NCI-H510A treated with DMSO at 0.1 percent for 48 hours (cell line): ENCODE measurements at regions not wholly inside any gene's neighbourhood (a gene's known extent, or its start where the extent isn't known, plus 50 kb on each side); places are given as distances from the start of the nearest gene placed in this dataset.
"Not testable (repeated sequence)": the region's sequence is repeated elsewhere in the genome, so short reads cannot be mapped to it uniquely, and the experiment has no call there.

ENCODE experiments used
- DNase-seq: peaks from one replicate; lab custom pipeline; 2025; lab: John Stamatoyannopoulos, UW

DNA sequence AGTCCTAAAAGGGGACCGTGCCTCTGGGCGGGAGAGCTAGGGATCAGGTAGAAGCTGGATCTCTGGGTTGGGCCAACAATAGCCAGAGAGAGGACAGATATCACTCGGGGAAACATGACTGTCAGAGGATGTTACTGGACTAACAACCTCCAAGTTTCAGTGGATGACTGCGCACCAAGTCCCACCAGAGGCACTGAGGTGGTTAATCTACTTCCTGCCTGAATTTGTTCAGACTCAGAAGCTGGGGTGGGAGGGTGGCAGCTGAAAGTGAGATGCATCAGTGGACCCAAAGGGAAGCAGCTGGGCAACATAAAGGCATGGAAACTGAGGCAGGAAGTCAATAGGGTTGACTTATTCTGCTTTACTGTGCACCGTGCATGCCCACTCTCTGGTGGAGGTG, 130.1 kb upstream of the SLC44A1 start:
- DNase-seq, result no peak

DNA sequence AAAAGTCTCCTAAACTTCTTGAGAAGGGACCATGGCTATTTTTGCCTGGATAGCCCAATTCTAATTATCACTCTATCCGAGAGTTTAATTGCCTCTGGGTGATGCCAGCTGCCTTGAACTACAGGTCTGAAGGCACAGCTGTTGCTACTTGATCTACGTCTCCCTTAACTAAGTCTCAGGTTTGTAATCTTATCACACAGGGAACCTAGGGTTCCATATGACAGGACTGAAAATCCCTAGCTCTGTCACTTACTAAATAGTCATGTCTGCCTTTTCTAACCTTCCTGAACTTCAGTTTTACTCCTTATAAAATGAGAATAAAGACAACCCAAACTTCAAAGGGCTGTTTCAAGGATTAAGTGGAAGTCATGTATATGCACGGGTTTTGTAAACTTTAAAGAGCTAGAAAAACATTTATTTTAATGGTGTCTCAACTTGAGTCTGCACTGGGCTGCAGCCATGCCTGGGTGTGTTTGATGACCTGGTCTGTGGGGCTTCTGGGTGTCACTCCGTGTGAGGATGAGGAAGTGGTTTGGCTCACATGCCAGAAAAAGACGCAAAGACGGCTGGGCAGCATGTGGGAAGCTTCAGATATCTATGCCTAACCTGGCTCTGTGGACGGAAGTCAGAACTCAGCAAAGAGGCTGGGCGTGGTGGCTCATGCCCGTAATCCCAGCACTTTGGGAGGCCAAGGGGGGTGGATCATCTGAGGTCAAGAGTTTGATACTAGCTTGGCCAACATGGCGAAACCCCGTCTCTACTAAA, 129.3 kb upstream of the SLC44A1 start:
- DNase-seq, result no peak

DNA sequence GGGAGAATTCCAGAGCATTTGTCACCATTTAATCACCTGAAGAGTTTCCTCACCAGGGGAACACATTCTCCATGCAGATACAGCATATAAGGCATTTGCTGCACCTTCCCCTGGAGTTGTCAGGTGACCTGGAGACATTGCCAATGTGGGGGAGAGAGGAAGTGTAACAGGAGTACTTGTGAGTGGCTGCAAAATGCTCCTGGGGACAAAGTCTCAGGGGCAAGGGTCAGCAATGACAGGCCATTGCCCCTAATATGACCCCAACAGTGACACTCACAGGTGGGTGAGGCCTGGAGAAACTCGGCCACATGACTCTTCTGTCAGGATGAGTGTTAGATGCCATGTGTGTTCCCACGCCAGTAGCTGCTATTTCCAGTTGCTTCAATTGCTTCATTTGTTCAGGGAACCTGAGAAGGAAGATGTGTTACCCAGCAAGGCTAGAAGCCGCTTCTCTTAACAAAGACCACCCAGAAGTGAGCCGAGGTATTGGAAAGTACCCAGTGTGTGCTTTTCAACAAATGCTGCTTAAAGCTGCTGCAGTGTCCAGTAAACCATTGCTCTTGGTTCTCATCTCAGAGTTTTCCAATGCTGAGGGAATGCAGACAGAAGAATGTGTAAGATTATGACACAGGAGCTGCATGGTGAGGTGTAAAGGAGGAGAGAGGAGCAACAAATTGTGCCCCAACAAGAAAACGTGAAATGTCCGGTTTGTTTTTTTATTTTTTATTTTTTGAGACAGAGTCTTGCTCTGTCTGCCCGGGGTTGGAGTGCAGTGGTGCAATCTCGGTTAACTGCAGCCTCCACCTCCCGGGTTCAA, 128.2 kb upstream of the SLC44A1 start:
- DNase-seq, result no peak

DNA sequence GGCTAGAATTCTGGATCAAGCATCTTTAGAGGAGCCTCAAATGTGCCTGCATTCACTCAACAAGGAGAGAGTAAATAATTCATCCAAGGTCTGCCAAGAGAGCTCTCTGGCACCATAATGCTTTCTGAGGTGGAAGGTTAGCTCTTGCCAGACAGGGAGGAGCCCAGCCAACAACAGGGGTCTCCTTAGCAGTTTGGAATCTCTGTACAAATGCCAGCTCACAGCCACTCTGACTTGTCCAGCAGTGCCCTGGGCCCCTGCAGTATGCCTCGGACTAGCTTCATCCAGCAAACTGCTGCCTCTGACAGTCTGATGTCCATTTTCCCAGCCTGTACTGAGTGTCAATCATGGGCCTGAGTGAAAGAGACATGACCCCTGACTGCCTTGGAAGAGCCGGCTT, 127.2 kb upstream of the SLC44A1 start:
- no peak for DNase-seq

DNA sequence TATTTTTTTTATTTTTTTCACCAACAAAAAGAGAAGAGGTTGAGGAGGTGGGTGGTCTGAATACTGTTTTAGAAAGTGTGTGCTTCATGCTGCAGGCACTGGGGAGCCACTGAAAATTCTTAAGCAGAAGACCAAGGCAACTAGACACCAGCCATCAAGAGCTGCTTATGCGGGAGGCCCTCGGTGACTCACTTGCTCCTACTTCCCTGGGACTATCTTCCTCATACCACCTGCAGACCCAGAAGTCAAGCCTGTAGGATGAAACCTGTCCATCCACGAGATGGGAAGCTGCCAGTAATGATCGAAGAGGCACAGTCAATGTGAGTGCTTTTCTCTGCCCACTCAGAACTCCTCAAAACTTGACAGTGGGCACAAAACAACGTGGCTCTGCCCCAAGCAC, 125.8 kb upstream of the SLC44A1 start:
- DNase-seq, result no peak

DNA sequence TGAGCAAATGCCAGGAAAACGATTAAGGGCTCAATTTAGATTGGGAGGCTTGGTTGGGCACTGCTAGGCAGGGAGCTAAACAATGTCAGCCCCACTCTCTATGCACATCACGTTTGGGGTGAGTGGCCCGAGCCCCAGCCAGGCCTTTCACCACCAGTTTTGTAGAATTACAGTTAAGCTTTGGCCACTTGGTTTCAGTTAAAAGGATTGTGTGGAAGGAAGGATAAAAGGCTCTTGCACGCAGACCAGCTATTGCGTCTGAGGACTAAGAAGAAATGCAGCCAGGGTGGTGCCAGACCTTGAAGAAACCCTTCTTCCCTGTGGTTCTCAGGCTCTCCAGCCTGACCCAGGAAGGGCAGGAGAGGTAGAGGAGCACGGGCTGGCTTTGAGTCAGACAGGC, 125.3 kb upstream of the SLC44A1 start:
- DNase-seq, result no peak

DNA sequence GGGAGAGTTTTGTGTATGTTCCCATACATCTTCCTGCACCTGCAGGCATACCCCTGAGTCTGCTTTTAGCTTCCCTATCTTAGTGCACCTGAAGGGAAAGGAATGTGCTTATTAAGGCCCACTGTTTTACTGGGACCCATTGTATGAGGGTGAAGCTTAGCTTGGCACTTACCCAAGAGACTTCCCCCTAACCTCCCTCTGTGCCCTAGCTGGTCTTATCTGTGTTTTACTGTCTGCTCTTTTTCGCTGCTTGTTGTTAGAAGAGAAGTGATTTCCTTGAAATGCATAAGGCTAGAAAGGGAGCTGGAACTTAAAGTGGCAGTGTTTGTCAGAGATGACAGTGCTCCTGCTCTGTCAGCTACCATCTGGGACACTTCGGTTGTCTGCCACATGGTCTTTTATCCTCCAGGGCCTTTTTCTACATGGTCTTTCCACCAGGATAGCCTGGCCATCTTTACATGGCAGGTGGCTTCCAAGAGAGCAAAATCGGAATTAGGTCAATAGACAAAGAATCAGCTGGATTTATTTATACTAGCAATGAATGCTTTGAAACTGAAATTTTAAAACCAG, 122.5 kb upstream of the SLC44A1 start:
- DNase-seq, result no peak

DNA sequence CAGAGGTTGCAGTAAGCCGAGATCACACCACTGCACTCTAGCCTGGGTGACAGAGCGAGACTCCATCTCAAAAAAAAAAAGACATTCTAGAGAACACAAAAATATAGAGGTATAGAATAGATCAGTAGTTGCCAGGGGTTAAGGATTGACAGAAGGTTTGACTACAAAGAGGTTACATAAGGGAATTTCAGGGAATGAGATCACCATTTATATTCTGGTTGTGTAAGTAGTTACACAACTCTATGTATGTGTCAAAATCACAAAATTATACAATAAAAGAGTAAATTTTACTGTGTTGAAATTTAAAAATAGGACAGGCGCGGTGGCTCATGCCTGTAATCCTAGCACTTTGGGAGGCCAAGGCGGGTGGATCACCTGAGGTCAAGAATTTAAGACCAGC, 119.9 kb upstream of the SLC44A1 start:
- DNase-seq, result not testable (repeated sequence)

DNA sequence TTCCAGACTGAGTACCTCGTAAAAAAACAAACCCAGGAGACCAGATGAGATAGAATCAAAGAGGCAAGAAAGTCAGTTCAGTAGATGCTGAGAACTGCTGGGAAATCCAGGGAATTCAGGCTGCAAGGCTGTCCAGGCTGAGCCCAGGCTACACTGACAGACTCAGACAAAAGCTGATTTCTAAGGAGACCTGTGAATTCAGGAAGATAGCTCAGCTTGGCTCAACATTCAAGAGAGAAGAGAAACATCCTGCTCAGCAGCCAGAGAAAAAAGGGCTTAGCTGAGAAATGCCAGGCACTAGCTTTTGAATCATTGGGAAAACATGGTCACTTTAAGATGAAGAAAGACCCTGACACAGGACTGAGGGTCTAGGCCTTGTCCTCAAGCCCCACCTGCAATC, 118.2 kb upstream of the SLC44A1 start:
- DNase-seq, result no peak

DNA sequence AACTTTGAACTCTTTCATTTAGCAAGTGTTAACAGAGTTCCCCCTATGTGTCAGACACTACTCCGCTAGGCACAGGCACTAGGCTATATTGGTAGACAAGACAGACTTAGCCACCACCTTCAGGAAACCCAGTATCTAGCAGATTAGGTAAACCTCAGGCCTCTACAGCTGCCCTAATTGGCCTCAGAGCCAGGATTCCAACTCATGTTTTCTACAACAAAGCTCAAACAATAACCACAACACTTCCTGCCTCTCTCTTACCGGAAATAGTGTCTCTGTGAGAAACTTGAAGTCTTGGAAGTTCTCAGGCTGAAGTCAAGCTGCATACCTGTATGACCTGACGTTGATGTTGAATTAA, 116.6 kb upstream of the SLC44A1 start:
- DNase-seq, result no peak

DNA sequence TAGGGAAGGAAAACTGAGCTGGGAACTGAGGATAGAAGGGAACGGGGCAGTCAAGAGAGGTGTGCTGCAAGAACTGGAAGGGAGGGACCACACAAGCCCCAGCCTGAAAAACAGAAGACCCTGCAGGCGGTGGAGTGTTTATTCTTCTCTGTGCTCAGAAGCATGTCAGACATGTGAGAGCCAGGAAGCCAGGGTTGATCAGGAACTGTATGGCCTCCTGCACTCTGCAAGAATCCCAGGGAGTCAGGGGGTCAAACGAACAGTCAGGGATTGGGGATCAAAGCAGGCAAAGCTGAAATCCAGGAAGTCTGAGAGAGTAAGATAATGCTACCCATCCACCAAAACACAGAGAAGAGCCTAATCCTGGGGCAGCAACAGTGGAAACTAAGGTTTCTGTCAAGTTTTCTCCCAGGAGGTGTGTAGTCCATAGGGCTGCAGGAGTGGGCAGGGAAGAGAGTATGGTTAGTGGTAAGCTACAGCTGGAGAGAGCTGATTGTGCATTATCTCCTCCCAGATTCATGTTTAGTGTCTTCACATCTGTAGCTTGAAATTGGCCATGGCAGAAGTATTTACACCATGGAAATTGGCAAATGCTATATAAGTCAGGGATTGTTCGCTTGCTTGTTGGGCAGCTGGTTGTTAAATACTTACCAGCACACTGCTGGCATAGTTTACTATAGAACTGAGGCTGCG, 115.4 kb upstream of the SLC44A1 start:
- no peak for DNase-seq

DNA sequence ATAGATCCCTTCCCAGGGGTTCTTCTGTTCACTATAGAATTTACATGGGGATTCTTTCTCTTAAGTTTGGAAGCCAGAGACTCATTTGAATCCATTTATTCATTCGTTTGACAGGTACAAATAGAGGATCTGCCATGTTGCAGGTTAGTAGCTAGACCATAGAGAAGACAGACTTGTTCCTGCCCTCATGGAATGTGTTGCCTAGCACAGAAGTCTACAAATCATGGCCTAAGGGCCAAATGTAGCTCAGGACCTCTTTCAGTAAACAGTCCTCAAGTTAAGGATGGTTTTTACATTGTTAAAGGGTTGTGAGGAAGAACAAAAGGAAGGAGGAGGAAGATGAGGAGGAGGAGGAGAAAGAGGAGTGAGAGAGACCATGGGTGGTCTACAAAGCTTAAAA, 114.7 kb upstream of the SLC44A1 start:
- no peak for DNase-seq

DNA sequence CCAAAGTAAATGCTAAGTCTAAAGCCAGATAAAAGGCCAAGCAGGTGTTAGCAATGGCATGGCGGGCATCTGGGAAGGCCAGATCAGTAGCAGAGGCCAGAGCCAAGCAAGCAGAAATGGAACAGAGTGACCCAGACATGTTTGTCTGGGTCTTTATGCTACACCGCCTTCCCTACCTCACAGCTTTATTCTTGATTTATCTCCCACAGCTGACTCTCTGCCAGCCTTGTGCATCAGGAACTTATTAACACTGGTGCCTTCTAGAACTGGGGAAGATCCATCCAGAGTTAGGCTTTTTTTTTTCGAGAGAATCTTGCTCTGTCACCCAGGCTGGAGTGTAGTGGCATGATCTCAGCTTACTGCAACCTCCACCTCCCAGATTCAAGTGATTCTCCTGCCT, 112.5 kb upstream of the SLC44A1 start:
- no peak for DNase-seq

DNA sequence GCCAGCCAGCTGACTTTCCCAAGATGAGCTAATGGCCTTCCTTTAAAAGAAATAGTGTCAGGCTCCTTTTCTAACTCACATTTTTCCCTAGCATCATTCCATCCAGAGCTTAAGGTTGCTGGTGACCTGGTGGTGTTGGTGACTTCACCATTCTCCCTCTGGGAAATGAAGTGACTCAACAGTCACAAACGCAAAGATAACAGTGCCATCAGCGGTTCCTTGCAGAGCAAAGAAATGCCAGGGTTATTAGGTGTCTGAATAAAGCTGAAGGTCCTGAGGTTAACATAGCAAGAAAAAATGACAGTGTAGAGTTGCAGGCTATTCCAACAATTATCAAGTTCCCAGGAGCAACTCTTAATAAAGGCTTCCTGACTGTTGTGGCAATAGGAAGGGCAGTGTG, 111.8 kb upstream of the SLC44A1 start:
- no peak for DNase-seq

DNA sequence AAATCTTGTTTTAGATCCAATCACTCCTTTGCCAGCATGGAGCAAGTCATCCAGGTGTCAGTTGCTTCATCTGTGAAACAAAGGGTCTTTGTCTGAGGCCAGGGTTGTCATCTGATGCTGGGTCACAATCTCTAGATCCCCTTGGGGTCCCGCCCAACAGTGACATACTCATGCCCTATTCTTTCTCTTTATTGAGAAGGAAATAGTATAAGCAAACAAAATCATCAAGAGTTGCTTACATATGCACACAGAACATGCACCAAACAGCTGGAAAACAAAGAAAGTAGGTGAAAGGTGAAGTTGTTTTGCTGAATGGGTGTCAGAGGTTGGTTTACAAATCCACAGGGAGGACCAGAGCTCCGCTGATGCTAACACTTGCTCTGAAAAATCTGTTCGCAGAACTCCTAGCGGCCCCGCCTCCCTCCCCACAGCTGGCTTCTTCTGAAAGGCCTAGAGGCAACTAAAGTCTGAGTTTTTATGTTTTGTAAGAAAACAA, 106.1 kb upstream of the SLC44A1 start:
- DNase-seq, result peak; percentile 63

DNA sequence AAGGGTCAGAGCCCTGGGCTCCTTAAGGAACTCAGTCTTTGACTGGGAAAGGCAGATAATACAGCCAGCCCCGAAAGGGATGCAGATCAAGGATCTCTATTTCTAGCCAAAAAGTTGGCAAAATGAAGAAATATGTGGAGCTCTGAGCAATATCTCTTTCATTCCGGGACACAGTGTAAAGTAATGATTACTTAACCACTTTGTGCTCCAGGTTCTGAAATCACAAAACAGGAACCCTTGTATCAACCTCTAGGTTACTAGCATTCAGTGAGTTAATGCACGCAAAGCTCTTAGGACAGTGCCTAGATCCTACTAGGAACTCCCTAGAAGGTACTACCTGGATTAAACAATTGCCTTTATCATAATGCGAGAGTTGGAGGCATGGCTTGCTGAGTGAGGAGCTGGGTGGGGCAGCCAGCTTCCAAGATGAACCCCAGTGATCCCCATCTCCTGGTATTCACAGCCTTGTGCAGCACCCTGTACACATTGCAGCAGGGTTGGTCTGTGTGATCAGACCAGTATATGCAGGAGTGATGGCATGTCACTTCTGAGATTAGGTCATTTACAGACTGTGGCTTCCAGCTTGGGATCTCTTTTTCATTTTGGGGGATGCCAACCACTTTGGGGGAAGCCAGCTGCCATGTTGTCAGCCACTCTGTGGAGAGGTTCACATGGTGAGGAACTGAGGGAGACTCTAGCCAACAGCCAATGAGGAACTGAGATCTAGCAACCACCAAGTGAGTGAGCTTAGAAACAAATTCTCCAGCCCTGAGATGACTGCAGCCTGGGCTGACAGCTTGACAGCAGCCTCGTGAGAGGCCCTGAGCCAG, 103.1 kb upstream of the SLC44A1 start:
- no peak for DNase-seq

DNA sequence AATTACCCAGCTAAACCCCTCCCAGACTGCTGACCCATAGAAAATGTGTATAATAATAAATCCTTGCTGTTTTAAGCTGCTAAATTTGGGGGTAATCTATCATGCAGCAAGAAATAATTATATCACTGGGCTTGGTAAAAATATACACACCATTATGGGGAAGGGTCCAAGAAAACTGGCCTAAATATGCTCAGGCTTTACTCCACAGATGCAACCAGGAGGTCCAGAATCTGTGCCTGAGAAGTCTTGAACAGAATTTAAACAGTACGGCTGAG, 102.5 kb upstream of the SLC44A1 start:
- no peak for DNase-seq

DNA sequence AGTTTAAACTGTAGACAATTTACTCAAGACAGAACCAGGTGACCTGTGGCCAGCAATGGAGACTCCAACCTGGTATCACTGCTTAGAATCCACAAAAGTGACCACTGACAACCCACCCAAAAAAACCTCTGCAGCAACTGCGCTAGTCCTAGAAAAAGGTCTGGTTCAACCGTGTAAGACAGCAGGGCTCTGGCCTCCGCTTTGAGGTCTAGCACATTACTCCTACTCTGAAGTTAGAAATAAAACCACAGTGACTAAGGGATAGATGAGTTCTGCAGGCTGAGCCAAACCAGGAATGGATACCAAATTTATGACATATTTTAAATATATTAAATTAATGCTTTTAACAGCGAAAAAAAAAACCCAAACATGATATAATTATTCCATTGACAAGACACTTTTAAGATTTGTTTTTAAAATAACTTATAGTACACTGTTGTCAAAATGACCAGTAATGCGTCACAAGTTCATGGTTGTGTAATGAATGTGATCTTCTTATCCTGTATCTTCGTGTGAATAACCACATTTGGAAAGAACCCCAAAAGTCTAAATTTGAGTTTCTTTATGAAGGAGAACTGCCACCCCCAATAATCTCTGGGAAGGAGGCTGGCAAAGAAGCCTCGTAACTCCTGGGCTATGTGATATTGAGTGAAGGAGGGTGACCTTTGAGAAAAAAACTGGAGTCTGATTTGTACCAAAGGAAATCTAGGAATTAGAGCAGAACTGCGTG, 101.9 kb upstream of the SLC44A1 start:
- no peak for DNase-seq

DNA sequence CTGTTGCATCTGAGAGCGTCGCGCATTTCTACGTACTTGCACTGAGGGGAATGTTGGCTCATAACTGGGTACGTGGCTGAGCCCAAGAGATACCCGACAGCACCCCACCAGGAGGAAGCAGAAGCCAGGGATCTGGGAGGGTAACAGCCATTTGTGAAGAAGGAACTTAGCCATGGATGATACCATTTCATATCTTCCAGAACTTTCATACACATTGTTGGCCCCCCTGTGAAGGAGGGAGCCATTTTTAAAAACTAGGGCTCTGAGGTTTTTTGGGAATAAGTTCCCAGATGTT, 101.4 kb upstream of the SLC44A1 start:
- DNase-seq, result no peak

DNA sequence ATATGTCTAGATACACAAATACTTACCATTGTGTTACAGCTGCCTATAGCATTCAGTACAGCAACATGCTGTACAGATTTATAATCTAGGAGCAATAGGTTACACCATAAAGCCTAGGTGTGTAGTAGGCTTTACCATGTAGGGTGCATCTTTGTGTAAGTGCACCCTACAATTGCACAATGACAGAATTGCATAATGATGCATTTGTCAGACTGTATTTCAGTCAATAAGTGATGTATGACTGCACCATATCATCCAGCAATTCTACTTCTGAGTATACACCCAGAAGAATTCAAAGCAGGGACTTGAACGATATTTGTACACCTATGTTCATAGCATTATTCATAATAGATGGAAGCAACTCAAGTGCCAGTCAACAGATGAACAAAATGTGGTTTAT, 100.4 kb upstream of the SLC44A1 start:
- DNase-seq, result no peak

DNA sequence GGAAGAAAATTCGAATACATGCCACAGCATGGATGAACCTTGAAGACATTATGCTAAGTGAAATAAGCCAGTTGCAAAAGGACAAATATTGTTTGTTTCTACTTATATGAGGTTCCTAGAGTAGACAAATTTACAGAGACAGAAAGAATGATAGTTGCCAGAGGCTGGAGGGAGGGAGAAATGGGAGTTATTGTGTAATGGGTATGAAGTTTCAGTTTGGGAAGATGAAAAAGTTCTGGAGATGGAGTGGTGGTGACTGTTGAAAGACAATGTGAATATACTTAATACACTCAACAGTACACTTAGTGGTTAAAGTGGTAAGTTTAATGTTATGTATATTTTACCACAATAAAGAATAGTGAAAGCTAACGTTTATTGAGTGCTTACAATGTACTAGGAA, 99.6 kb upstream of the SLC44A1 start:
- no peak for DNase-seq

DNA sequence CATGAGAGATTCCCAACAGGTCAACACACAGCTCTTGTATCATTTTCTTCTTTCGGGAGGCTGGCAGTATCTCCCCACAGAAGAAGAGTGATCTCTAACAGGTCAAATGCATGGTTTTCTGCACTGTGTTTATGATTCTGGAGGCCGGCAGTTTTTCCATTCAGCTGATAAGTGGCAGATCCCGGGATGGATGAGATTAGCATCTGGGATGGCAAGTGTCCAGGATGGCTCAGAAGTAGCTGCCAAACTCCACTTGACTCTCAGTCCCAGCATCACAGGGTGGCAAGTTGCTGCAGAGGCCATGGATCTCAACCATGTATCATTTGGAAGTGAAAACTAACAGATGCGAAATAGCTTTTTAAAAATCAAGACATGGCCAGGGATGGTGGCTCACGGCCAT, 97.8 kb upstream of the SLC44A1 start:
- DNase-seq, result no peak
